IMR-90 (cell line): ENCODE measurements at regions not wholly inside any gene's neighbourhood (a gene's known extent, or its start where the extent isn't known, plus 50 kb on each side); places are given as distances from the start of the nearest gene placed in this dataset.

Source experiments
- CEBPB ChIP-seq: IDR thresholded peaks from 2 replicates; pipeline ENCODE4 v1.6.1; 2012; ENCODE audit warnings: low read depth, low read length, improper control_type of control experiment
- ELK1 ChIP-seq: fragments of 150-350 bp; IDR thresholded peaks from 2 replicates; pipeline ENCODE4 v1.6.1; 2016; ENCODE audit warnings: low read depth, mild to moderate bottlenecking, low read length, moderate library complexity, borderline replicate concordance
- FOS ChIP-seq: fragments of 150-350 bp; IDR thresholded peaks from 2 replicates; pipeline ENCODE4 v1.6.1; 2016; ENCODE audit warnings: low read depth, low read length
- MAFK ChIP-seq: IDR thresholded peaks from 2 replicates; pipeline ENCODE4 v1.6.1; 2012; ENCODE audit warnings: low read depth, low read length, improper control_type of control experiment
- MXI1 ChIP-seq: IDR thresholded peaks from 2 replicates; pipeline ENCODE4 v1.6.1; 2012; ENCODE audit warnings: low read depth, mild to moderate bottlenecking, low read length, moderate library complexity, borderline replicate concordance
- POLR2A ChIP-seq: IDR thresholded peaks from 2 replicates; pipeline ENCODE4 v1.6.1; 2012; ENCODE audit warnings: mild to moderate bottlenecking, low read depth, low read length
- SMC3 ChIP-seq: fragments of 150-350 bp; IDR thresholded peaks from 2 replicates; pipeline ENCODE4 v1.6.1; 2016; ENCODE audit warnings: low read depth, mild to moderate bottlenecking, antibody characterized with exemption, low read length, moderate library complexity
- USF2 ChIP-seq: fragments of 150-350 bp; IDR thresholded peaks from 2 replicates; pipeline ENCODE4 v1.6.1; 2017; ENCODE audit warnings: mild to moderate bottlenecking, antibody characterized with exemption, low read length, low read depth
- TF ChIP-seq, protein P1 (sequence below): conservative IDR thresholded peaks from 2 replicates; pipeline ENCODE4 v1.5.1; 2012; ENCODE audit warnings: mild to moderate bottlenecking, low read depth, low read length, improper control_type of control experiment

- TF ChIP-seq, protein P1, sequence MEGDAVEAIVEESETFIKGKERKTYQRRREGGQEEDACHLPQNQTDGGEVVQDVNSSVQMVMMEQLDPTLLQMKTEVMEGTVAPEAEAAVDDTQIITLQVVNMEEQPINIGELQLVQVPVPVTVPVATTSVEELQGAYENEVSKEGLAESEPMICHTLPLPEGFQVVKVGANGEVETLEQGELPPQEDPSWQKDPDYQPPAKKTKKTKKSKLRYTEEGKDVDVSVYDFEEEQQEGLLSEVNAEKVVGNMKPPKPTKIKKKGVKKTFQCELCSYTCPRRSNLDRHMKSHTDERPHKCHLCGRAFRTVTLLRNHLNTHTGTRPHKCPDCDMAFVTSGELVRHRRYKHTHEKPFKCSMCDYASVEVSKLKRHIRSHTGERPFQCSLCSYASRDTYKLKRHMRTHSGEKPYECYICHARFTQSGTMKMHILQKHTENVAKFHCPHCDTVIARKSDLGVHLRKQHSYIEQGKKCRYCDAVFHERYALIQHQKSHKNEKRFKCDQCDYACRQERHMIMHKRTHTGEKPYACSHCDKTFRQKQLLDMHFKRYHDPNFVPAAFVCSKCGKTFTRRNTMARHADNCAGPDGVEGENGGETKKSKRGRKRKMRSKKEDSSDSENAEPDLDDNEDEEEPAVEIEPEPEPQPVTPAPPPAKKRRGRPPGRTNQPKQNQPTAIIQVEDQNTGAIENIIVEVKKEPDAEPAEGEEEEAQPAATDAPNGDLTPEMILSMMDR: no peak
- TF ChIP-seq MXI1 (no peak), MAFK (no peak), ELK1 (no peak), USF2 (no peak), POLR2A (no peak), SMC3 (no peak), CEBPB (no peak), FOS (no peak)
These were observed 58.8 kb upstream of the SLC7A14 start for GRCh38 chr3:170644711-170645110.
